A549 (cell line): ENCODE measurements at regions not wholly inside any gene's neighbourhood (a gene's known extent, or its start where the extent isn't known, plus 50 kb on each side); places are given as distances from the start of the nearest gene placed in this dataset.

ENCODE experiments used
- EP300 ChIP-seq, 2 experiments: fragments of >200 bp; sonication (Bioruptor Twin); formaldehyde crosslinking; IDR thresholded peaks; 2 replicates in 1 of 2; 3 replicates in 1 of 2; pipeline ENCODE4 v1.6.1; 2016 to 2017
- KDM5A ChIP-seq: fragments of 200-600 bp; sonication (generic); IDR thresholded peaks from 2 replicates; pipeline ENCODE4 v1.6.1; 2016; ENCODE audit warnings: antibody characterized with exemption, mild to moderate bottlenecking
- MAZ ChIP-seq: fragments of 150-350 bp; IDR thresholded peaks from 2 replicates; pipeline ENCODE4 v1.6.1; 2014; ENCODE audit warnings: antibody characterized with exemption, low read depth, low read length, borderline replicate concordance
- NFE2L2 ChIP-seq: fragments of 150-350 bp; conservative IDR thresholded peaks from 2 replicates; pipeline ENCODE4 v1.6.1; 2014; ENCODE audit warnings: low read length
- NR3C1 ChIP-seq: fragments of >200 bp; sonication (Bioruptor Twin); formaldehyde crosslinking; IDR thresholded peaks from 3 replicates; pipeline ENCODE4 v1.6.1; 2017
- PHF8 ChIP-seq: fragments of 200-600 bp; sonication (generic); IDR thresholded peaks from 2 replicates; pipeline ENCODE4 v1.6.1; 2016; ENCODE audit warnings: low read depth, mild to moderate bottlenecking, antibody characterized with exemption, moderate library complexity, borderline replicate concordance
- RCOR1 ChIP-seq: fragments of 150-350 bp; IDR thresholded peaks from 2 replicates; pipeline ENCODE4 v1.6.1; 2014; ENCODE audit warnings: antibody characterized with exemption, low read length, low read depth
- RFX5 ChIP-seq: fragments of 450-650 bp; IDR thresholded peaks from 2 replicates; pipeline ENCODE4 v1.7.1; 2014; ENCODE audit warnings: antibody characterized with exemption, mild to moderate bottlenecking, moderate library complexity
- TF ChIP-seq, protein P1 (sequence below): fragments of 450-650 bp; IDR thresholded peaks from 2 replicates; pipeline ENCODE4 v1.6.1; 2014; ENCODE audit warnings: antibody characterized with exemption
- TF ChIP-seq, protein P2 (sequence below): fragments of >200 bp; sonication (Bioruptor Twin); formaldehyde crosslinking; IDR thresholded peaks from 3 replicates; pipeline ENCODE4 v1.5.1; 2016

DNA sequence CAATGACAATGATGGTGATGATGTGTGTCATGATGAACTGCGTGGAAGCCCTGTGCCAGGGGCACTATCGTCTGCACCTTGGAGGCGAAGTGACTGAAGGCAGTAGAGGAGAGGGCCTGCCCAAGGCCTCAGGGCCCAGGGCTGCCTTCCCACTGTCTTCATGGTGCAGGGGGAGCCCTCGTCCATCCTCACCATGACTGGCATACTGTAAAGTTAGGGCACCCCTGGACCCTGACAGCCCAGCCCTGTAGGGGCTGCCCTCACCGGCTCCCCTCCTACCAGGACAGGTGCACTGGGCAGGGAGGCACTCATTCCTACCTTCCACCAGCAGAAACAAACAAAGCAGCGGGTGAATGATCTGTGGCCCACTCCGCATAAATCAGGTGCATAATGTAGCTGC is 156.9 kb upstream of the C1orf174 start:
- TF ChIP-seq KDM5A (no peak), NFE2L2 (no peak), RCOR1 (no peak), MAZ (no peak), NR3C1 (no peak), EP300 (IDR thresholded peaks at IDR 0.05) (no peak), RFX5 (no peak), PHF8 (no peak)
- TF ChIP-seq, protein P1, sequence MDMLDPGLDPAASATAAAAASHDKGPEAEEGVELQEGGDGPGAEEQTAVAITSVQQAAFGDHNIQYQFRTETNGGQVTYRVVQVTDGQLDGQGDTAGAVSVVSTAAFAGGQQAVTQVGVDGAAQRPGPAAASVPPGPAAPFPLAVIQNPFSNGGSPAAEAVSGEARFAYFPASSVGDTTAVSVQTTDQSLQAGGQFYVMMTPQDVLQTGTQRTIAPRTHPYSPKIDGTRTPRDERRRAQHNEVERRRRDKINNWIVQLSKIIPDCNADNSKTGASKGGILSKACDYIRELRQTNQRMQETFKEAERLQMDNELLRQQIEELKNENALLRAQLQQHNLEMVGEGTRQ = no peak
- TF ChIP-seq, protein P2, sequence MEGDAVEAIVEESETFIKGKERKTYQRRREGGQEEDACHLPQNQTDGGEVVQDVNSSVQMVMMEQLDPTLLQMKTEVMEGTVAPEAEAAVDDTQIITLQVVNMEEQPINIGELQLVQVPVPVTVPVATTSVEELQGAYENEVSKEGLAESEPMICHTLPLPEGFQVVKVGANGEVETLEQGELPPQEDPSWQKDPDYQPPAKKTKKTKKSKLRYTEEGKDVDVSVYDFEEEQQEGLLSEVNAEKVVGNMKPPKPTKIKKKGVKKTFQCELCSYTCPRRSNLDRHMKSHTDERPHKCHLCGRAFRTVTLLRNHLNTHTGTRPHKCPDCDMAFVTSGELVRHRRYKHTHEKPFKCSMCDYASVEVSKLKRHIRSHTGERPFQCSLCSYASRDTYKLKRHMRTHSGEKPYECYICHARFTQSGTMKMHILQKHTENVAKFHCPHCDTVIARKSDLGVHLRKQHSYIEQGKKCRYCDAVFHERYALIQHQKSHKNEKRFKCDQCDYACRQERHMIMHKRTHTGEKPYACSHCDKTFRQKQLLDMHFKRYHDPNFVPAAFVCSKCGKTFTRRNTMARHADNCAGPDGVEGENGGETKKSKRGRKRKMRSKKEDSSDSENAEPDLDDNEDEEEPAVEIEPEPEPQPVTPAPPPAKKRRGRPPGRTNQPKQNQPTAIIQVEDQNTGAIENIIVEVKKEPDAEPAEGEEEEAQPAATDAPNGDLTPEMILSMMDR = no peak
